A673 (cell line): ENCODE measurements at regions not wholly inside any gene's neighbourhood (a gene's known extent, or its start where the extent isn't known, plus 50 kb on each side); places are given as distances from the start of the nearest gene placed in this dataset.
A peak's percentile ranks its signal among the peaks of the same experiment; 100 is the strongest.

ENCODE experiments used
- BruUV-seq: library from RNA; stranded (reverse); fragments of 400-500 nt; replicated peaks from 2 replicates; lab custom pipeline; 2021; lab: Mats Ljungman, UMichigan
- CTCF ChIA-PET: fragments of 300-600 bp; sonication (Branson Sonifier 250); formaldehyde crosslinking; loops from one replicate; lab custom pipeline; 2022; ENCODE audit warnings: antibody characterized with exemption; lab: Charles Lee
- POLR2A ChIA-PET: fragments of 300-600 bp; sonication (Branson Sonifier 250); formaldehyde crosslinking; loops from one replicate; lab custom pipeline; 2022; ENCODE audit warnings: antibody characterized with exemption; ENCODE audit not compliant: low non-redundant PET; lab: Charles Lee
- DNase-seq: peaks from one replicate; pipeline ENCODE4 v3.0.0-alpha.2; 2015; ENCODE audit warnings: low spot score
- H3K27ac ChIP-seq: fragments of 200-600 bp; sonication (generic); 2 replicates; pipeline ENCODE4 v1.5.1; 2016; ENCODE audit warnings: mixed run types, low read depth, mild to moderate bottlenecking, mixed read lengths, antibody characterized with exemption, low read length; ENCODE audit not compliant: poor library complexity, severe bottlenecking
- H3K27me3 ChIP-seq: fragments of 200-600 bp; sonication (generic); replicated peaks from 2 replicates; pipeline ENCODE4 v1.6.1; 2017; ENCODE audit warnings: mixed run types, low read depth, mild to moderate bottlenecking, mixed read lengths, antibody characterized with exemption, low read length; ENCODE audit not compliant: insufficient read depth, poor library complexity
- H3K36me3 ChIP-seq: fragments of 200-600 bp; sonication (generic); 2 replicates; pipeline ENCODE4 v1.6.1; 2016; ENCODE audit warnings: mixed run types, mild to moderate bottlenecking, mixed read lengths, antibody characterized with exemption, low read length; ENCODE audit not compliant: insufficient read depth, poor library complexity, severe bottlenecking
- H3K4me1 ChIP-seq: fragments of 200-600 bp; sonication (generic); 2 replicates; pipeline ENCODE4 v1.6.1; 2017; ENCODE audit warnings: mixed run types, mild to moderate bottlenecking, mixed read lengths, antibody characterized with exemption, low read length; ENCODE audit not compliant: insufficient read depth, poor library complexity, severe bottlenecking
- H3K4me3 ChIP-seq: fragments of 200-600 bp; sonication (generic); 2 replicates; pipeline ENCODE4 v1.5.1; 2016; ENCODE audit warnings: low read depth, mixed run types, mild to moderate bottlenecking, mixed read lengths, low read length; ENCODE audit not compliant: poor library complexity, severe bottlenecking
- H3K9me3 ChIP-seq: fragments of 200-600 bp; sonication (generic); 2 replicates; pipeline ENCODE4 v1.6.1; 2016; ENCODE audit warnings: mixed run types, low read depth, mild to moderate bottlenecking, mixed read lengths, antibody characterized with exemption, low read length; ENCODE audit not compliant: poor library complexity, severe bottlenecking
- CTCF ChIP-seq: fragments of 300-800, 200-600 bp; sonication (generic); conservative IDR thresholded peaks from 2 replicates; pipeline ENCODE4 v1.5.1; 2017; ENCODE audit warnings: low read depth, mild to moderate bottlenecking, antibody characterized with exemption, low read length, moderate library complexity, mixed read lengths
- EZH2 ChIP-seq: fragments of 200-600 bp; sonication (generic); IDR thresholded peaks from 2 replicates; pipeline ENCODE4 v1.6.1; 2017; ENCODE audit warnings: borderline replicate concordance, low read depth, mild to moderate bottlenecking, mixed read lengths, antibody characterized with exemption, low read length; ENCODE audit not compliant: poor library complexity, severe bottlenecking
- intact Hi-C: fragments of 100-400 bp; cut with micrococcal nuclease; formaldehyde crosslinking; loops from one replicate; pipeline ENCODE4 v1.10.0; 2022; ENCODE audit not compliant: unreplicated experiment

- intact Hi-C loops, result no loop called here
- ChIA-PET POLR2A (no interaction called here), CTCF (interaction anchor here (0.6 to 2.1 kb wide), 2 partner anchors 11 to 112 kb away, joined by 4 to 5 read pairs; no protein-coding TSS in a partner anchor)
- Histone ChIP-seq H3K27ac (no peak overlapping the region), H3K36me3 (no peaks in the 10 kb centered on the region), H3K4me1 (peaks cover 26% of the 10 kb centered on the region), H3K27me3 (no peaks in the 10 kb centered on the region), H3K4me3 (no peak overlapping the region), H3K9me3 (no peaks in the 10 kb centered on the region)
- DNase-seq, result no peak
- no TSS peak for BruUV-seq
- TF ChIP-seq EZH2, result no peak
- no peak for TF ChIP-seq CTCF
Observed at GRCh38 chrX:109845996-109846395, 112.9 kb upstream of the ACSL4 start.

- Histone ChIP-seq H3K36me3 (no peaks in the 10 kb centered on the region), H3K9me3 (no peaks in the 10 kb centered on the region), H3K4me3 (no peak overlapping the region), H3K27ac (peak overlapping the region; percentile 4), H3K4me1 (peaks cover 25% of the 10 kb centered on the region), H3K27me3 (no peaks in the 10 kb centered on the region)
- no peak for DNase-seq
- CTCF ChIA-PET, result interaction anchor here (2.1 kb wide), 1 partner anchor 9 kb away, joined by 5 read pairs; no protein-coding TSS in a partner anchor
- no TSS peak for BruUV-seq
- intact Hi-C loops, result no loop called here
- POLR2A ChIA-PET, result no interaction called here
- TF ChIP-seq CTCF, result no peak
- TF ChIP-seq EZH2, result no peak
Observed at GRCh38 chrX:109847257-109848187, 114.5 kb upstream of the ACSL4 start.

DNA sequence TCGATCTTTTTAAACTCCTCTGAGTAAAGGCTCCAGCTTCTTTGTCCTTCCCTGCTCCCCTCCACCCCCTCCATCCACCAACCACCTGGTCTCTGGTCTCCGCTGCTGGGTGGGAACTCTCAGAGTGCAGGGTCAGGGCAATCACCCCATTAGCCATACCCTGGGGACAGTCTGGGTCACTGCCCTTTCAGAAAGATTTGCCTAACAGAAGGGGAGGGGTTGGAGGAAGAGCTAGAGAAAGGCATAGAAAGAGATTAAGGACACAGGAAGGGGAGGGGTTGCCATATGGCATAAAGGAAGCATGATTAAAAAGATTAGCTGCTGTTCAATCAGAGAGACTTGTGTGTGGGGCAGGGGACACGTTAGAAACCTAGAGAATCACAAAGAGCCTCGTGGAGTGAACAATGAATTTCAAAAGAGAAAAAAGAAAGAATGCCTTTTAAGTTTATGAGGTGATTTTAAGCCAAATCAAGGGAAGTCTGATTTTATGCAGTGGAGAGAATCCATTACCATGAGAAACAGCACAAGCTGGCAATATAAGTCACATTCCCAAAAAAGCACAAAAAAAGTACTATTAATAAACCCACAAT, 115.5 kb upstream of the ACSL4 start:
- peak; percentile 72 for DNase-seq
- POLR2A ChIA-PET, result interaction anchor here (0.6 kb wide), 1 partner anchor 25 kb away, joined by 3 read pairs; no protein-coding TSS in a partner anchor
- intact Hi-C loops, result no loop called here

More for the DNA sequence above, 115.5 kb upstream of the ACSL4 start:
- no peaks in the 10 kb centered on the region for H3K9me3 ChIP-seq
- no peaks in the 10 kb centered on the region for H3K27me3 ChIP-seq
- H3K36me3 ChIP-seq, result no peaks in the 10 kb centered on the region
- H3K4me3 ChIP-seq, result no peak overlapping the region
- no TSS peak for BruUV-seq
- CTCF ChIA-PET, result interaction anchor here (0.8 to 1.5 kb wide), 3 partner anchors 8 to 312 kb away, joined by 3 to 7 read pairs (median 3); no protein-coding TSS in a partner anchor
- TF ChIP-seq EZH2, result no peak
- no peak for TF ChIP-seq CTCF
- H3K4me1 ChIP-seq, result peaks cover 25% of the 10 kb centered on the region
- peak overlapping the region; percentile 35 for H3K27ac ChIP-seq
